Panc1 (cell line): ENCODE measurements at regions not wholly inside any gene's neighbourhood (a gene's known extent, or its start where the extent isn't known, plus 50 kb on each side); places are given as distances from the start of the nearest gene placed in this dataset.

Experiments
- ATAC-seq: fragments of 200-7000 bp; cut with Tn5 transposase; 2 replicates; pipeline ENCODE4 v1.9.1; 2020; ENCODE audit warnings: mild to moderate bottlenecking, moderate library complexity
- BruUV-seq: library from RNA; stranded (reverse); fragments of 400-500 nt; replicated peaks from 2 replicates; lab custom pipeline; 2021; lab: Mats Ljungman, UMichigan
- CTCF ChIA-PET: fragments of 300-600 bp; sonication (Branson Sonifier 250); formaldehyde crosslinking; loops from one replicate; lab custom pipeline; 2022; ENCODE audit warnings: antibody characterized with exemption; lab: Charles Lee
- POLR2A ChIA-PET: fragments of 300-600 bp; sonication (Branson Sonifier 250); formaldehyde crosslinking; loops from one replicate; lab custom pipeline; 2022; ENCODE audit warnings: antibody characterized with exemption; lab: Charles Lee
- DNase-seq: peaks from one replicate; pipeline ENCODE4 v3.0.0-alpha.2; 2010; ENCODE audit warnings: low read depth, low spot score
- H3K27ac ChIP-seq: 2 replicates; pipeline ENCODE4 v1.5.1; 2011; ENCODE audit warnings: mild to moderate bottlenecking, low read length, inconsistent platforms
- H3K27me3 ChIP-seq: fragments of 200-500 bp; sonication (Bioruptor generic); 2 replicates; pipeline ENCODE4 v1.6.0; 2014; ENCODE audit warnings: low read length, inconsistent platforms; ENCODE audit not compliant: control insufficient read depth, insufficient read depth
- H3K36me3 ChIP-seq: fragments of 200-500 bp; sonication (Bioruptor generic); 2 replicates; pipeline ENCODE4 v1.5.1; 2014; ENCODE audit warnings: inconsistent platforms, mild to moderate bottlenecking, low read length, moderate library complexity; ENCODE audit not compliant: control insufficient read depth, insufficient read depth
- H3K4me1 ChIP-seq: 2 replicates; pipeline ENCODE4 v1.5.1; 2011; ENCODE audit warnings: inconsistent platforms, mild to moderate bottlenecking, low read length, moderate library complexity; ENCODE audit not compliant: control insufficient read depth, insufficient read depth
- H3K4me3 ChIP-seq, 2 experiments: 2 replicates each; pipeline ENCODE4 v1.5.1; 2011 to 2012; ENCODE audit warnings: low read depth in 2 of 2, low read length in 2 of 2, mild to moderate bottlenecking in 2 of 2, inconsistent platforms in 1 of 2, moderate library complexity in 1 of 2
- H3K9me3 ChIP-seq: fragments of 200-500 bp; sonication (Bioruptor generic); 2 replicates; pipeline ENCODE4 v1.5.1; 2014; ENCODE audit warnings: low read depth, mild to moderate bottlenecking, inconsistent platforms, low read length, moderate library complexity; ENCODE audit not compliant: control insufficient read depth, insufficient read depth
- POLR2AphosphoS5 ChIP-seq: IDR thresholded peaks from 2 replicates; pipeline ENCODE4 v1.6.1; 2012; ENCODE audit warnings: mild to moderate bottlenecking, low read depth, low read length, moderate library complexity
- SIN3A ChIP-seq: IDR thresholded peaks from 2 replicates; pipeline ENCODE4 v1.6.1; 2012; ENCODE audit warnings: low read depth, mild to moderate bottlenecking, low read length, moderate library complexity, borderline replicate concordance; ENCODE audit not compliant: insufficient read depth
- TCF7L2 ChIP-seq: IDR thresholded peaks from 2 replicates; pipeline ENCODE4 v1.6.1; 2011; ENCODE audit warnings: mild to moderate bottlenecking, low read depth, low read length, inconsistent platforms
- in situ Hi-C: cut with HindIII; loops from 2 replicates; pipeline ENCODE4 v1.10.0; 2016; ENCODE audit warnings: low sequenced_read_pairs, low pct_unique_long_range_greater_than_20kb
- intact Hi-C: fragments of 100-400 bp; cut with micrococcal nuclease; formaldehyde crosslinking; loops from one replicate; pipeline ENCODE4 v1.10.0; 2022; ENCODE audit not compliant: unreplicated experiment
- TF ChIP-seq, protein P1 (sequence below), 2 experiments: IDR thresholded peaks; 2 replicates each; pipeline ENCODE4 v1.6.1; 2011 to 2012; ENCODE audit warnings: low read depth in 2 of 2, control low read depth in 1 of 2, low read length in 1 of 2, mild to moderate bottlenecking in 1 of 2, moderate library complexity in 1 of 2; ENCODE audit not compliant: insufficient read depth in 1 of 2
- TF ChIP-seq, protein P2 (sequence below): fragments of 450-650 bp; IDR thresholded peaks from 2 replicates; pipeline ENCODE4 v1.5.1; 2017; ENCODE audit warnings: mild to moderate bottlenecking

DNA sequence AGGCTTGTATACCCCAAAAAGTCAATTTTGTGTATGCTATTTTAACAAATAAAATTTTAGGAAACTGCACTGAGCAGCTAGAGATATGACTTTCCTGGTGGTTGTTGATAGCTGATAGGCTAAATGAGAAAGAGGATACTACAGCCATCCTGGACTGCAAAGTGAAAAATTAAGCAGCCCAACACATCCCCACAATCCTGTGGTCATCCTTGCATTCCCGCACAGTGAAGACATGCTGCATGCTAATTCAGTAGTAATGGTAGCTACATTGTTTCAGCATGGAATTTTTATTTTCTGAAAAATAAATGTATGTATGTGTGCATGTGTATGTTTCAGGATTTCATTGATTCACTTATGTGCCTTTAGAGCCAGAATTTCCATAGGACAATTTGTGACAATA is 124.2 kb upstream of the CCDC68 start:
- TF ChIP-seq POLR2AphosphoS5 (no peak), SIN3A (no peak), TCF7L2 (no peak)
- TF ChIP-seq, protein P1, sequence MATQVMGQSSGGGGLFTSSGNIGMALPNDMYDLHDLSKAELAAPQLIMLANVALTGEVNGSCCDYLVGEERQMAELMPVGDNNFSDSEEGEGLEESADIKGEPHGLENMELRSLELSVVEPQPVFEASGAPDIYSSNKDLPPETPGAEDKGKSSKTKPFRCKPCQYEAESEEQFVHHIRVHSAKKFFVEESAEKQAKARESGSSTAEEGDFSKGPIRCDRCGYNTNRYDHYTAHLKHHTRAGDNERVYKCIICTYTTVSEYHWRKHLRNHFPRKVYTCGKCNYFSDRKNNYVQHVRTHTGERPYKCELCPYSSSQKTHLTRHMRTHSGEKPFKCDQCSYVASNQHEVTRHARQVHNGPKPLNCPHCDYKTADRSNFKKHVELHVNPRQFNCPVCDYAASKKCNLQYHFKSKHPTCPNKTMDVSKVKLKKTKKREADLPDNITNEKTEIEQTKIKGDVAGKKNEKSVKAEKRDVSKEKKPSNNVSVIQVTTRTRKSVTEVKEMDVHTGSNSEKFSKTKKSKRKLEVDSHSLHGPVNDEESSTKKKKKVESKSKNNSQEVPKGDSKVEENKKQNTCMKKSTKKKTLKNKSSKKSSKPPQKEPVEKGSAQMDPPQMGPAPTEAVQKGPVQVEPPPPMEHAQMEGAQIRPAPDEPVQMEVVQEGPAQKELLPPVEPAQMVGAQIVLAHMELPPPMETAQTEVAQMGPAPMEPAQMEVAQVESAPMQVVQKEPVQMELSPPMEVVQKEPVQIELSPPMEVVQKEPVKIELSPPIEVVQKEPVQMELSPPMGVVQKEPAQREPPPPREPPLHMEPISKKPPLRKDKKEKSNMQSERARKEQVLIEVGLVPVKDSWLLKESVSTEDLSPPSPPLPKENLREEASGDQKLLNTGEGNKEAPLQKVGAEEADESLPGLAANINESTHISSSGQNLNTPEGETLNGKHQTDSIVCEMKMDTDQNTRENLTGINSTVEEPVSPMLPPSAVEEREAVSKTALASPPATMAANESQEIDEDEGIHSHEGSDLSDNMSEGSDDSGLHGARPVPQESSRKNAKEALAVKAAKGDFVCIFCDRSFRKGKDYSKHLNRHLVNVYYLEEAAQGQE (IDR thresholded peaks at IDR 0.05; ENCODE audit: insufficient read depth in 1 of 2, low read depth in 2 of 2, low read length in 1 of 2) = no peak
- TF ChIP-seq, protein P2, sequence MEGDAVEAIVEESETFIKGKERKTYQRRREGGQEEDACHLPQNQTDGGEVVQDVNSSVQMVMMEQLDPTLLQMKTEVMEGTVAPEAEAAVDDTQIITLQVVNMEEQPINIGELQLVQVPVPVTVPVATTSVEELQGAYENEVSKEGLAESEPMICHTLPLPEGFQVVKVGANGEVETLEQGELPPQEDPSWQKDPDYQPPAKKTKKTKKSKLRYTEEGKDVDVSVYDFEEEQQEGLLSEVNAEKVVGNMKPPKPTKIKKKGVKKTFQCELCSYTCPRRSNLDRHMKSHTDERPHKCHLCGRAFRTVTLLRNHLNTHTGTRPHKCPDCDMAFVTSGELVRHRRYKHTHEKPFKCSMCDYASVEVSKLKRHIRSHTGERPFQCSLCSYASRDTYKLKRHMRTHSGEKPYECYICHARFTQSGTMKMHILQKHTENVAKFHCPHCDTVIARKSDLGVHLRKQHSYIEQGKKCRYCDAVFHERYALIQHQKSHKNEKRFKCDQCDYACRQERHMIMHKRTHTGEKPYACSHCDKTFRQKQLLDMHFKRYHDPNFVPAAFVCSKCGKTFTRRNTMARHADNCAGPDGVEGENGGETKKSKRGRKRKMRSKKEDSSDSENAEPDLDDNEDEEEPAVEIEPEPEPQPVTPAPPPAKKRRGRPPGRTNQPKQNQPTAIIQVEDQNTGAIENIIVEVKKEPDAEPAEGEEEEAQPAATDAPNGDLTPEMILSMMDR = no peak
- H3K9me3 ChIP-seq = no peaks in the 10 kb centered on the region
- no peak overlapping the region for H3K27ac ChIP-seq
- BruUV-seq = no TSS peak
- H3K27me3 ChIP-seq = no peaks in the 10 kb centered on the region
- CTCF ChIA-PET = no interaction called here
- no peak for DNase-seq
- no peaks in the 10 kb centered on the region for H3K36me3 ChIP-seq
- no peaks in the 10 kb centered on the region for H3K4me1 ChIP-seq
- intact Hi-C loops (no loop called here), in situ Hi-C loops (no loop called here)
- POLR2A ChIA-PET = no interaction called here
- H3K4me3 ChIP-seq = no peak overlapping the region
- no peak for ATAC-seq

DNA sequence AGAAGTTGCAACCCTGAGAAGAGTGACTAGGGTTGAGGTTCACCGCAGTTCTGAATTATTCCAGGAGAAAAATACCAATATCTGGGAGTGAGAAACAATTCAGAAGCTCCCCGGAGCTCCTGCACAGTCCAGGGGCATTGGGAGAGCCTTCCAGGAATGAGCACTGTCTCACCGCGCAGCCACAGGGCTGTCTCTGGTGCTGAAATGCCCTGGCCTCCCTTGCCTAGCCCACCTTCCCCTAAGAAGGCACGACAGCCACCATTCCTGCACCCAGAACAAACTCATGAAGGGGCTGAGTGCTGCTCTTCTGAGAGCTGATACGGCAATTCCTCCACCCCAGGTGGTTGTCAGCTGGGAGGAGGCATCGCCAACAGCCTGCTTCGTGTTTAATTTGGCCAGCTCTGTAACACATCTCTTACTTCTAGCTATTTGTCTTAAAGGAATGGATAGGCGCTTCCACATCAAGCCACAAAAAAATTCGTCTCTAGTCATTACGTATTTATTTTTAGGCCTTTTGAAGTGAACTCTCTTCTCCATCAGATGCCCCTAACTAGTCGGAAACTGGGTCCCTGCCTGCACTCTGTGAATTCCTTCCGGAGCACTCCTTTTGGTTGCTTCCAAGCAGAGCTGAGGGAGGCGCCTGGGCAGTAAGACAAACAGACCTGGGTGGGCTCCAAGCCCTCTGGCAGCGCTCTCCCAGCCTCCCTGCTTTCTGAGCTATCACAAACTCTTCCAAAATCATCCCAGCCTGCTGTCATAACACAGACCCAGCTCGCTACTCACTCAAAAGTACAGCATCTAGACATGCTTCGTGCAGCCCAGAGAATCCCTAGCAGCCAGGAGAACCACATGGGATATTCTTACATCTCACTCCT is 120.5 kb upstream of the CCDC68 start:
- Histone ChIP-seq H3K4me3 (no peak overlapping the region), H3K9me3 (no peaks in the 10 kb centered on the region), H3K4me1 (no peaks in the 10 kb centered on the region), H3K27ac (no peak overlapping the region), H3K27me3 (no peaks in the 10 kb centered on the region), H3K36me3 (no peaks in the 10 kb centered on the region)
- no TSS peak for BruUV-seq
- in situ Hi-C loops (no loop called here), intact Hi-C loops (no loop called here)
- no peak for TF ChIP-seq SIN3A
- no peak for TF ChIP-seq POLR2AphosphoS5
- no peak for TF ChIP-seq TCF7L2
- TF ChIP-seq, protein P1 (IDR thresholded peaks at IDR 0.05; ENCODE audit: insufficient read depth in 1 of 2, low read depth in 2 of 2, low read length in 1 of 2) = no peak
- TF ChIP-seq, protein P2 = no peak
- ATAC-seq (no peak), DNase-seq (no peak)
- ChIA-PET CTCF (no interaction called here), POLR2A (no interaction called here)
